H9 (cell line): ENCODE measurements at regions not wholly inside any gene's neighbourhood (a gene's known extent, or its start where the extent isn't known, plus 50 kb on each side); places are given as distances from the start of the nearest gene placed in this dataset.

ENCODE experiments used
- DNase-seq: peaks from one replicate; pipeline ENCODE4 v3.0.0-alpha.2; 2017
- H2AFZ ChIP-seq: one replicate; pipeline ENCODE4 v1.6.1; 2013; ENCODE audit warnings: mild to moderate bottlenecking, low read length, control low read depth, moderate library complexity
- H2AK5ac ChIP-seq: 2 replicates; pipeline ENCODE4 v1.6.1; 2013; ENCODE audit warnings: low read length, control low read depth, mixed read lengths; ENCODE audit not compliant: insufficient read length
- H2BK120ac ChIP-seq: one replicate; pipeline ENCODE4 v1.6.1; 2013; ENCODE audit warnings: low read depth, mild to moderate bottlenecking, low read length, control low read depth, inconsistent platforms; ENCODE audit not compliant: poor library complexity, severe bottlenecking
- H2BK12ac ChIP-seq: 2 replicates; pipeline ENCODE4 v1.6.1; 2013; ENCODE audit warnings: low read length, control low read depth, mixed read lengths, low read depth; ENCODE audit not compliant: insufficient read length
- H2BK15ac ChIP-seq: 2 replicates; pipeline ENCODE4 v1.6.1; 2013; ENCODE audit warnings: low read depth, low read length, control low read depth
- H2BK20ac ChIP-seq: one replicate; pipeline ENCODE4 v1.6.1; 2013; ENCODE audit warnings: low read depth, mild to moderate bottlenecking, low read length, control low read depth, inconsistent platforms; ENCODE audit not compliant: poor library complexity, severe bottlenecking
- H2BK5ac ChIP-seq: 2 replicates; pipeline ENCODE4 v1.6.1; 2013; ENCODE audit warnings: low read length, control low read depth, mixed read lengths; ENCODE audit not compliant: insufficient read length
- H3K14ac ChIP-seq: 2 replicates; pipeline ENCODE4 v1.6.1; 2013; ENCODE audit warnings: low read length, control low read depth; ENCODE audit not compliant: insufficient read depth
- H3K18ac ChIP-seq: 2 replicates; pipeline ENCODE4 v1.6.1; 2013; ENCODE audit warnings: low read depth, mild to moderate bottlenecking, mixed read lengths, low read length, control low read depth; ENCODE audit not compliant: insufficient read length
- H3K23ac ChIP-seq: 2 replicates; pipeline ENCODE4 v1.6.1; 2013; ENCODE audit warnings: low read length, control low read depth, mixed read lengths, low read depth; ENCODE audit not compliant: insufficient read length
- H3K23me2 ChIP-seq: 2 replicates; pipeline ENCODE4 v1.6.1; 2013; ENCODE audit warnings: low read depth, mild to moderate bottlenecking, mixed read lengths, low read length, control low read depth; ENCODE audit not compliant: insufficient read length, poor library complexity, severe bottlenecking
- H3K27ac ChIP-seq: 2 replicates; pipeline ENCODE4 v1.5.1; 2013; ENCODE audit warnings: low read length, control low read depth, mixed read lengths, low read depth; ENCODE audit not compliant: insufficient read length
- H3K27me3 ChIP-seq: 2 replicates; pipeline ENCODE4 v1.6.1; 2013; ENCODE audit warnings: low read length, control low read depth, inconsistent platforms; ENCODE audit not compliant: insufficient read depth
- H3K4ac ChIP-seq: 2 replicates; pipeline ENCODE4 v1.6.1; 2013; ENCODE audit warnings: low read depth, mild to moderate bottlenecking, control low read depth, inconsistent platforms, low read length, moderate library complexity
- H3K4me1 ChIP-seq: 2 replicates; pipeline ENCODE4 v1.6.1; 2013; ENCODE audit warnings: low read length, control low read depth, inconsistent platforms; ENCODE audit not compliant: insufficient read depth
- H3K4me2 ChIP-seq: 2 replicates; pipeline ENCODE4 v1.6.1; 2013; ENCODE audit warnings: low read length, control low read depth, mixed read lengths; ENCODE audit not compliant: insufficient read length, insufficient read depth
- H3K56ac ChIP-seq: 2 replicates; pipeline ENCODE4 v1.6.1; 2013; ENCODE audit warnings: low read depth, mild to moderate bottlenecking, mixed read lengths, low read length, control low read depth; ENCODE audit not compliant: insufficient read length
- H3K79me1 ChIP-seq: 2 replicates; pipeline ENCODE4 v1.6.1; 2013; ENCODE audit warnings: low read depth, mild to moderate bottlenecking, moderate library complexity, low read length, control low read depth, inconsistent platforms; ENCODE audit not compliant: insufficient read depth, poor library complexity, severe bottlenecking
- H3K79me2 ChIP-seq: 2 replicates; pipeline ENCODE4 v1.6.1; 2013; ENCODE audit warnings: low read length, control low read depth, inconsistent platforms; ENCODE audit not compliant: insufficient read depth
- H3K9ac ChIP-seq: 2 replicates; pipeline ENCODE4 v1.6.1; 2013; ENCODE audit warnings: low read length, control low read depth, mixed read lengths; ENCODE audit not compliant: insufficient read length; ENCODE audit errors: extremely low read depth
- H3K9me3 ChIP-seq: one replicate; pipeline ENCODE4 v1.6.1; 2013; ENCODE audit warnings: low read depth, low read length, inconsistent platforms; ENCODE audit not compliant: control insufficient read depth
- H3T11ph ChIP-seq: one replicate; pipeline ENCODE4 v1.6.1; 2013; ENCODE audit warnings: mild to moderate bottlenecking, low read length, control low read depth, inconsistent platforms
- H4K20me1 ChIP-seq: one replicate; pipeline ENCODE4 v1.6.1; 2013; ENCODE audit not compliant: control insufficient read depth, insufficient read length, insufficient read depth
- H4K5ac ChIP-seq: 2 replicates; pipeline ENCODE4 v1.6.1; 2013; ENCODE audit warnings: low read depth, mild to moderate bottlenecking, mixed read lengths, low read length, control low read depth; ENCODE audit not compliant: insufficient read length
- H4K8ac ChIP-seq: replicated peaks from 2 replicates; pipeline ENCODE4 v1.6.1; 2013; ENCODE audit warnings: low read length, control low read depth, mixed read lengths, low read depth; ENCODE audit not compliant: insufficient read length
- H4K91ac ChIP-seq: 2 replicates; pipeline ENCODE4 v1.6.1; 2013; ENCODE audit warnings: low read depth, mild to moderate bottlenecking, moderate library complexity, mixed read lengths, low read length, control low read depth; ENCODE audit not compliant: insufficient read length
- H3K27ac Mint-ChIP-seq, 3 experiments: 2 replicates in 2 of 3; 3 replicates in 1 of 3; pipeline ENCODE4 v1.8.0; 2020 to 2021; ENCODE audit warnings: mixed read lengths in 3 of 3, mild to moderate bottlenecking in 1 of 3, moderate library complexity in 1 of 3
- H3K27me3 Mint-ChIP-seq: 2 replicates; pipeline ENCODE4 v1.8.0; 2021; ENCODE audit warnings: low read depth, mild to moderate bottlenecking, moderate library complexity, mixed read lengths
- H3K36me3 Mint-ChIP-seq, 3 experiments: 2 replicates in 2 of 3; 3 replicates in 1 of 3; pipeline ENCODE4 v1.8.0; 2020 to 2021; ENCODE audit warnings: low read depth in 3 of 3, mixed read lengths in 3 of 3; ENCODE audit not compliant: insufficient read depth in 1 of 3
- H3K4me1 Mint-ChIP-seq, 2 experiments: 2 replicates each; pipeline ENCODE4 v1.8.0; 2020; ENCODE audit warnings: mixed read lengths in 2 of 2
- H3K4me3 Mint-ChIP-seq, 2 experiments: 2 replicates in 1 of 2; 3 replicates in 1 of 2; pipeline ENCODE4 v1.8.0; 2020 to 2021; ENCODE audit warnings: mild to moderate bottlenecking in 2 of 2, mixed read lengths in 2 of 2, moderate library complexity in 1 of 2
- H3K9me3 Mint-ChIP-seq, 2 experiments: 2 replicates in 1 of 2; 3 replicates in 1 of 2; pipeline ENCODE4 v1.8.0; 2020; ENCODE audit warnings: mild to moderate bottlenecking in 2 of 2, mixed read lengths in 2 of 2, moderate library complexity in 1 of 2
- WGBS: extraction: QIAGEN DNeasy Blood & Tissue Kit; methylation state at CpG from one replicate; pipeline ENCODE4 v1.1.7; 2013; ENCODE audit warnings: missing lambda C conversion rate, low lambda C conversion rate, mixed read lengths; ENCODE audit not compliant: insufficient read length; ENCODE audit errors: extremely low coverage; 5-methylcytosine and 5-hydroxymethylcytosine counted together
- TF ChIP-seq, protein P1 (sequence below): fragments of 200-600 bp; sonication (generic); conservative IDR thresholded peaks from 3 replicates; pipeline ENCODE4 v1.8.0; 2021; ENCODE audit warnings: antibody characterized with exemption, mild to moderate bottlenecking

DNA sequence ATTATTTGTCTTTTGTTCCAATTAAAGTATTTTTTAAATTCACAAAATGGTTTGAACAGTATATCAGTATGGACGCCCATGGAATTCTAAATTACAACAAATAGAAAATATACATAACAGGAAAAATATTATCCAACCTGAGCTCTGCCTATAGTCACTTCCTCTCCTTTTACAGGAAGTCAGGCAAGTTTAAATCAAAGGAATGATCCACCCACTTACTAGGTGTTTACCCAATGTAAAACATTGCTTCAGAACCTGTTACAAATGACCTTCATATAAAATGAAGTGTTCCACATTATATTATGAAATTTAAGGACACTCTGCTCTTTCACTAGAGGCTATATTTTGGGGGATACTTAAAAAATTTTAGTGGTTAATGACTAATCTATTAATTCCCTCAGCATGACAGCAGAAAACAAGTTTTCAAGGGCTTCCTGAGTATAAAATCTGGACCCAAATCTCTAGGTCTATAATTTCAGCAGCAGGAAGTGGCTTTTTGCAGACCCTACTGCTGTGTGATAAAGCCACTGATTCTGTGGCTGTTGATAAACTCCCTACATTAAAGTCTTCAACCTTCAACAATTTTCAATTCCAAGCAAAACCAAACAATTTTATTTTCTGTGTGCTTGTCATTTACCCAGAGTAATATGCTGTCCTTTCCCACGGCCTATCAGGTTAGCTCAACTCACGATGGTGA is 722.6 kb downstream of the GATA3 start:
- no peak overlapping the region for H3K27ac ChIP-seq
- H2BK5ac ChIP-seq: no peak overlapping the region
- Mint-ChIP-seq H3K27me3 (no peaks in the 10 kb centered on the region), H3K9me3 (no peaks in the 10 kb centered on the region), H3K4me1 (no peaks in the 10 kb centered on the region), H3K36me3 (no peaks in the 10 kb centered on the region), H3K4me3 (no peak overlapping the region), H3K27ac (no peak overlapping the region)
- H3K79me1 ChIP-seq: no peaks in the 10 kb centered on the region
- H3K14ac ChIP-seq: no peak overlapping the region
- no peak overlapping the region for H3K56ac ChIP-seq
- H3K23ac ChIP-seq: no peak overlapping the region
- no peak overlapping the region for H3K4ac ChIP-seq
- no peak overlapping the region for H2BK20ac ChIP-seq
- no peak overlapping the region for H3K9ac ChIP-seq
- no peaks in the 10 kb centered on the region for H4K20me1 ChIP-seq
- no peak overlapping the region for H2BK120ac ChIP-seq
- TF ChIP-seq, protein P1, sequence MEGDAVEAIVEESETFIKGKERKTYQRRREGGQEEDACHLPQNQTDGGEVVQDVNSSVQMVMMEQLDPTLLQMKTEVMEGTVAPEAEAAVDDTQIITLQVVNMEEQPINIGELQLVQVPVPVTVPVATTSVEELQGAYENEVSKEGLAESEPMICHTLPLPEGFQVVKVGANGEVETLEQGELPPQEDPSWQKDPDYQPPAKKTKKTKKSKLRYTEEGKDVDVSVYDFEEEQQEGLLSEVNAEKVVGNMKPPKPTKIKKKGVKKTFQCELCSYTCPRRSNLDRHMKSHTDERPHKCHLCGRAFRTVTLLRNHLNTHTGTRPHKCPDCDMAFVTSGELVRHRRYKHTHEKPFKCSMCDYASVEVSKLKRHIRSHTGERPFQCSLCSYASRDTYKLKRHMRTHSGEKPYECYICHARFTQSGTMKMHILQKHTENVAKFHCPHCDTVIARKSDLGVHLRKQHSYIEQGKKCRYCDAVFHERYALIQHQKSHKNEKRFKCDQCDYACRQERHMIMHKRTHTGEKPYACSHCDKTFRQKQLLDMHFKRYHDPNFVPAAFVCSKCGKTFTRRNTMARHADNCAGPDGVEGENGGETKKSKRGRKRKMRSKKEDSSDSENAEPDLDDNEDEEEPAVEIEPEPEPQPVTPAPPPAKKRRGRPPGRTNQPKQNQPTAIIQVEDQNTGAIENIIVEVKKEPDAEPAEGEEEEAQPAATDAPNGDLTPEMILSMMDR: no peak
- no peaks in the 10 kb centered on the region; the same call in 1 of the 2 replicates for H3K4me1 ChIP-seq
- H4K8ac ChIP-seq: no peak overlapping the region
- H4K91ac ChIP-seq: no peak overlapping the region
- no peaks in the 10 kb centered on the region for H3K27me3 ChIP-seq
- H3T11ph ChIP-seq: no peak overlapping the region
- no peak overlapping the region for H2BK12ac ChIP-seq
- no CpG with 5 or more reads among the region's 3 CpGs for WGBS
- no peak overlapping the region for H2AFZ ChIP-seq
- H2AK5ac ChIP-seq: no peak overlapping the region
- H3K23me2 ChIP-seq: no peaks in the 10 kb centered on the region
- H4K5ac ChIP-seq: no peak overlapping the region
- no peak for DNase-seq
- no peaks in the 10 kb centered on the region for H3K79me2 ChIP-seq
- no peaks in the 10 kb centered on the region for H3K9me3 ChIP-seq
- H2BK15ac ChIP-seq: no peak overlapping the region
- H3K18ac ChIP-seq: no peak overlapping the region
- no peak overlapping the region for H3K4me2 ChIP-seq
